ENCODE measurements at regions not wholly inside any gene's neighbourhood (a gene's known extent, or its start where the extent isn't known, plus 50 kb on each side); places are given as distances from the start of the nearest gene placed in this dataset.

- DNase-seq (ENCODE audit: low spot score): no peak
Measured at GRCh38 chr12:90401185-90401584, 553.8 kb downstream of the CCER1 start.

GRCh38 chr12:90399357-90399756 is 555.6 kb downstream of the CCER1 start:
- DNase-seq (ENCODE audit: low spot score): no peak

DNA sequence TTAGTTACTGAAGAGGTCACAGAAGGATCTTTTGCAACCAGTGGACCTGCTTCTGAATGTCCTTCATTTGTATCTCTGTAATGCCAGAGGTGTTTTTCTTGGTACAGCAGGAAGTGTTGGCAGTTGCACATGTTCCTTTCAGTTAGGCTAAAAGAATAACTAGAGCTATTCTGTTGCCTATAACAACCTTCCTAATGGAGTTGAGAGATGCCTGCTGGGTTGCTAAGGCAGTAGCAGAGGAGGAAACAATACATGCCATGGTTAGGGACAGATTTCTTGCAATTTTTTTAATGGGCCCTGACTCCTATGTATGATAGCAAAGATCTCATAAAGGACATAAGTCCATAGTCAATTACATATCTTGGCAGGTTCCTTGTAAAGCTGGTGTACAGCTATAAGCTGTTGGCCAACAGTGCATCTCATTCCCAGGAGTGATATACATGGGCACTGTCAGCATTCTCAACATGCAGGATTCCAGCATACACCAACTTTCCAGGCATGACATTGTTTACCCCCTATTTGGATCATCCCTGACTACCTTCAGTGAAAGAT is 556.6 kb downstream of the CCER1 start:
- DNase-seq (ENCODE audit: low spot score): no peak

GRCh38 chr12:90396556-90396955 is 558.4 kb downstream of the CCER1 start:
- no peak for DNase-seq (ENCODE audit: low spot score)

DNA sequence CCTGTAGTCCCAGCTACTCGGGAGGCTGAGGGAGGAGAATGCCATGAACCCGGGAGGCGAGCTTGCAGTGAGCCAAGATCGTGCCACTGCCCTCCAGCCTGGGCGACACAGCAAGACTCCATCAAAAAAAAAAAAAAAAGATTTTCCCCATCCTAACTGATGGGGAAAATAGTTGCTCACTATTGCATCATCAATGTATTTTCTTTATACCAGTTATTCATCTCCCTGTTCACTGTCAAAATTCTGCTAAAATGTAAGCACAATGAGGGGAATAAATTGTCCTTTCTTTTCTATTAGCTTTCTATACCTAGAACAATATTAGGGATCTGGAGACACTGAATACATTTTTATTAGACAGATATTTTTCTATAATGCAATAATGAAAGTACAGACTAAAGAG is 561.3 kb downstream of the CCER1 start:
- DNase-seq (ENCODE audit: low spot score): no peak

DNA sequence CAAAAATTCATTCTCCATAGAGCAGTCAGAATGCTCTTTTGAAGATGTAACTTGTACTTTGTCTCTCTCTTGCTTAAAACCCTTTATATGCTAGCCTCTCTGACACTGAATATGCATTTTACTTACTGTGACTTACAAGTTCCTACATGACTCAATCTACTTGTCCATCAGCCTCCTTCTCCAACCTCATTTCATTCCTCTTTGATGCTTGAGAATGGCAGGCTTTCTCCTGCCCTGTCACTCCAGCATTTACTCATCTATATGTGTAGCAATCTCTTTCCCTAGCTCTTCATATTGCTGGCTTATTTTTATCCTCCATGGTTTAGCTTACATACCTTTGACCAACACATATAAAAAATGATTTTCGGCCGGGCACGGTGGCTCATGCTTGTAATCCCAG is 561.9 kb downstream of the CCER1 start:
- no peak for DNase-seq (ENCODE audit: low spot score)

- no peak for DNase-seq (ENCODE audit: low spot score)
Measured at GRCh38 chr12:90390947-90391346, 564.0 kb downstream of the CCER1 start.

DNA sequence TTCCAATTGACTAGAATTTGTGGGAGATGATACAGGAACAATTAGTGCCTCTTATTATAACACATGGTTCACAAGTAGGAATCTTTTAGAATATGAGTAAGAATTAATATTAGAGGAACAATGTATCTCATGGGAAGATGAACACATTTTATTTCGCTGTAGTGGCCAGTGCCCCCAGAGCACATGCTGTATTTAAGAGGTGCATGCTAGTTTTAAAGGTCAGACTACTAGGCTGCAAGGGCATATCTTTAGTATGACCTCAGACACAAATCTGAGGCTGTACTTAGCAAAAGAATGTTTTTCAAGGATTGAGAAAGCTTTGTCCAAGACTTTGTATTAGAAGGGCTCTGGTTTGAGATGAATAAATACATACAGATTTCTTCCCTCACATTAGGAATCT is 586.9 kb downstream of the CCER1 start:
- DNase-seq (ENCODE audit: low spot score): no peak

DNA sequence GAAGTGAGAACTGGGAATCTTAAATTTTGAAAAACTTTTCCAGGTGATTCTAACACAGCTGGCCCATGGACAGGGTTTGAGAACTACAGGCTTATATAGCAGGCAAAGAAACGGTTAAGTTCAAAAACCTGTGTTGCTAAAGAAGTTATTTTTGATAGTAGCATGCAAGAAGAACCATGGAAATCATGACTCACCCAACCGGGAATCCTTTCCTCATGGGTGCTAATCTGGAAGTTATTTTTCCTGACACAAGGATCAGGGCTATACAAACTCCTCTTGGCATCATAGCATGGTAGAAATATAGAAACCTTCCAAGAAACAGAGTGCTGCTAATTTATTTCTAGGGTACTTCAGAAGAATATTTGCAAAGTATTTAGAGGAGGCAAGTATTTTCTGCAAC is 588.7 kb downstream of the CCER1 start:
- DNase-seq (ENCODE audit: low spot score): peak; percentile 19

DNA sequence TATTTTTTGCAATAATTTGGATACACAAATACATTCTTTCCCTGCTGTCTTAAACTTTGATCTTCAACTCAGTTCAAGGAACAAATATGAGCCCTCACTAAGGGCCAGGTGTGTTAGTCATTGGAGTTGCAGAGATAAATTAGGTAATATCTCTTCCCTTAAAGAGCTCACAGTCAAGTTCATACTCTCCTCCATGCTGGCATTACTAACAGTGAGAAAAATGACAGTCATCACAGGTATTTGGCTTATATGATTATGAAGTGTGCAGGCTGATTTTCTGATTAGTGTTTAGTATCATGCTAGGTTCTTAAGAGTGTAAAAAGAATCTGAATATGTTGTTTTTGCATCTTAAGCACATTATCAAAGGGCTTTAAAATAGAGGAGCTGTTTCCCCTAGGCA is 594.7 kb downstream of the CCER1 start:
- no peak for DNase-seq (ENCODE audit: low spot score)

- no peak for DNase-seq (ENCODE audit: low spot score)
Measured at GRCh38 chr12:90355711-90356355, 599.1 kb downstream of the CCER1 start.

GRCh38 chr12:90343966-90344365 is 611.0 kb downstream of the CCER1 start:
- DNase-seq (ENCODE audit: low spot score): no peak

- no peak for DNase-seq (ENCODE audit: low spot score)
Measured at GRCh38 chr12:90342081-90342480, 612.9 kb downstream of the CCER1 start.

DNA sequence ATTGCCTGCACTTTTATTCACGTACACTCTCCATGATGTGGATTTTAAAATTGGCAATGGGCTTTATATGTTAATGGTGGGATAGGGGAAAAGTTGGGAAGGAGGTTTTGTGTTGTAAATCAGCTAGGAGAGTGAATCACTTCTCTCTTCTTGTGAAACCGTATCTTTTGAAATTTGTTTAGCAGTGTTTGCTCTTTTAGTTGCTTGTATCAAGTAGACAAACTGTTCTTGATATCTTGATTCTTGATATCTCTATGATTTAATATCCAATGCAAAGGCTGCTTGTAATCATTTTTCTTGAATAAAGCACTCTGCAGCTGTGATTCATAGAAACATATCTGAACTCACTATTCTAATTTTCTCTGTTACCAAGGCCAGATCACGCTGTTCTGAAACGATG is 615.1 kb downstream of the CCER1 start:
- no peak for DNase-seq (ENCODE audit: low spot score)

DNA sequence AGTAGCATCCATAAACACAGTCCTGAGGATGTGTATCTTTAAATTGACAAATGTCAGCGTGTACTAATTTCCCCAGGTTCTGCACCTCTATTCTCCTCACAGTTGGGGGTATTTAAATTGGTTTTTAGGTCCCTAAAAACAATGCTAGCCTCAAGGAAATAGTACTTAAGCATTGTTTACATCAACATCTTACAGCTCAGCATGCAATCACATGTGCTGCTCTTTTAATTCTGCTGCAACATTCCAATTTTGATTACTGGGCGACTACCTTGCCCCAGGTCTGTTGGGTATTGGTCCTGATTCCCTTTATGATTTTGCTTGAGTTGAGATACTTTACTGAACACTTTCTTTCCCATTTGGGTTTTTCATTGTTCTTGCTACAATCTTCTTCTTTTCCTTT is 616.6 kb downstream of the CCER1 start:
- no peak for DNase-seq (ENCODE audit: low spot score)

- no peak for DNase-seq (ENCODE audit: low spot score)
Measured at GRCh38 chr12:90337018-90337417, 618.0 kb downstream of the CCER1 start.

DNA sequence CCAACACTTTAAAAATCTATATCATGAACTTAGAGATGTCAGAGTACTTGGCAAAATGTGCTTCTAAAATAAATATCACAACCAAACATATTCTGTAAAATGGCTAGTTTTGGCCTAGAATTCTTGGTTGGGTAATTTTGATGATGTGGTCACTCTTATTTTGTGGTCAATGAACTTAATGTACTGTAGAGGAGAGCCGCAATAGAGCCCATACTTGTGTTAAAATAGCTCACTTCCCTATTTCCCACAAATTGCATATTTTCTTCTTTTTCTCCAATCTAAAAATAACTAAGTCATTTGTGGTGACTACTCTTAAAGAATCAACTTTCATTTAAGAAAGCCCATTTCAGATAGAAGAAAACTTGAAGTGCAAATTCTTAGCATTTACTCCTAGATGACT is 619.4 kb downstream of the CCER1 start:
- no peak for DNase-seq (ENCODE audit: low spot score)

GRCh38 chr12:90333939-90334338 is 621.0 kb downstream of the CCER1 start:
- DNase-seq (ENCODE audit: low spot score): no peak

GRCh38 chr12:90333424-90333823 is 621.6 kb downstream of the CCER1 start:
- no peak for DNase-seq (ENCODE audit: low spot score)

DNA sequence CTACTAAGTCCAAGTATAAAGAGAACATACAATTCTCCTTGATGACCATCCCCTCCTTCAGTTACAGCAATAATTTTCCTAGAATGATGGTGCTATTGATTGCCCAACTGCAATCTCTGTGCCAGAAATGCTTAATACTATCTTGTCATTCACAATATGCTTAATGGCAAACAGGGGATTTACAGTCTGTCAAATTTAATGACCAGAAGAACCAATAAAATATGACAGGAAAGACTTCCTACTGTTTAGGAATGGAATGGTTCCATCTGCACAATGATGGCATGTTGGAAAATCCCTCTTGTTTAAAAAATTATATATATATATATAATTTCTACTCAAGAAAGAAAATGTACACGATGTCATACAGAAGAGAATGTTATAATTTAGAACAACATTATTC is 623.2 kb downstream of the CCER1 start:
- no peak for DNase-seq (ENCODE audit: low spot score)

DNA sequence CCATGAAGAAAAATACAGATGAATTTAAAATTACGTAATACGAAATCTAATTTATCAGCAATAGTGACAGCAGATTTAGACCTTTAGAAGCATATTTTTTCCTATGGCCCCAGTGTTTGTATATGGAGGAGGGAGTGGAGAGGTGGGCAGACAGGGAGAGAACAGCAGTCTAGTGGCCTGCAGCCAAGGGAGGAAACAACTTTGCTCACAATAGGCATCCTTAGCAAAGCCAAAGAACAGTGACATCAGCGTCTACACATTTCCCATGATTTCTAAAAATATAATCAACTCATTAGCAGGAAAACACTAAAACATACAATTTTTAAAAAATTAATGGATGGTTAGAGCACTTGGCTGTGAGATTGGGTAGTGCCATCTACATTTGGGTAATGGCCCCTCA is 622.6 kb upstream of the ATP2B1 start:
- DNase-seq (ENCODE audit: low spot score): no peak

DNA sequence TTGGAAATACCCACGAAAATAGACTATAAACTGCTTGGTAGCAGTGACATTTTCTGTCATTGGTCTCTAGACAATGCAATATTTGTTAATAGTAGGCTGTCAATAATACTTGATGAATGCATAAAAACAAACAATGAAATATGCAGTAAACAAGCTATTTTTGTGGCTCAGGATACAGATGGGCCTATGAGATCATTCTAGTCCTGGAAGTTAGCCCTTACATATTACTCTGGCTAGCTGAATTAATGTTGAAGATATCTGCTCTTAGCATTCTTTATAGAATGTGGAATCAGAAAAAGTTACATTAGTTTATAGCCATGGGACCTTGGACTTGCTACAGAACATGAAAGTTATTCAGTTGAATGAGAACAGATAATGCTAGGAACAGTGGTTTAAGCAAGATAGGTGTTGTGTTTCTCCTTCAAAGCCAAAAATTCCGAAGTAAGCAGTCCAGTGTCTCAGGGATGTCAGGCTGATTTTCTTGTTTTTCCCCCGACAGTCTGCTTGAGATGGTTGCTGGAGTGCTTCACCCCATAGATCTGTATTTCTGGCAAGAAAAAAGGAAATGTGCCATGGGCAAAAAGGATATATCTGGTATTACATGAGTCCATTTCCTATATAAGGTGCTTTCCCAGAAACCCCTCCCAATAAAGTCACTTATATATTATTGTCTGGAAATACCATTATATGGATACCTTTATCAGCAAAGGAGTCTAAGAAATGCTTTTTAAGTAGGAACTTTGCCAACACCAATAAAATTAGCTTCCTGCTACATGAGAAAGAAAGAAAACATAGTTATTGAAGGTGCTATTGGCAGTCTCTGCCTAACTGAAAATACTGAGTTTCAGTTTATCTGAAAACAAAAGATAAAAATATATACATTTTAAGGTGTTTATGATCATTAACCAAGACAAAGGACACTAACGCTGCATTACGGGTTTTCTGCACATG is 619.4 kb upstream of the ATP2B1 start:
- no peak for DNase-seq (ENCODE audit: low spot score)

DNA sequence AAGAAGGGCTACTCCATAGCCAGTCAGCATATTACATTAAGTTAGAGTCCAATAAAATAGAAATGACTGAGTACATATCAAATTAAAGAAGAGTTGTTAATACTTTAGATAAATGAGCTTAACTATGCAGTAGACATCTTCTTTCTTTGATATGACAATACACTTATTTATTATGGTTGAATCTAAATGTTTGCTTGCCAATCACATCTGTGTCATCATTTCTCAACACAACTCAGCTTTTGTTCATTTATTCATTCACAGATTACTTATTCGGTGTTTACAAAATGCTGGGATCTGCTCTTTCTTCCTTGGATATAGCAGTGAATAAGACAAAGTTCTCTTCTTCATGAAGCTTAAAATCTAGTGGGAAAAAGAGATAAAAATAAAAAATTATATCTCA is 614.6 kb upstream of the ATP2B1 start:
- no peak for DNase-seq (ENCODE audit: low spot score)
